Cerebellar nuclear complex (tissue), 1 donor: ENCODE measurements at regions not wholly inside any gene's neighbourhood (a gene's known extent, or its start where the extent isn't known, plus 50 kb on each side); places are given as distances from the start of the nearest gene placed in this dataset.
A peak's percentile ranks its signal among the peaks of the same experiment; 100 is the strongest.
"Not testable (repeated sequence)": the region's sequence is repeated elsewhere in the genome, so short reads cannot be mapped to it uniquely, and the experiment has no call there.

Experiments used
- DNase-seq, 2 experiments: peaks; one replicate each; lab custom pipeline; 2025; lab: John Stamatoyannopoulos, UW

- DNase-seq, result no peak
Measured at GRCh38 chr6:102126488-102126887, 733.0 kb downstream of the GRIK2 start.

GRCh38 chr6:102127253-102127652 is 733.7 kb downstream of the GRIK2 start:
- DNase-seq, result no peak

- no peak for DNase-seq
Measured at GRCh38 chr6:102137859-102138258, 744.4 kb downstream of the GRIK2 start.

- no peak for DNase-seq
Measured at GRCh38 chr6:102149191-102149590, 755.7 kb downstream of the GRIK2 start.

GRCh38 chr6:102150549-102150948 is 757.0 kb downstream of the GRIK2 start:
- no peak for DNase-seq

GRCh38 chr6:102154176-102154575 is 760.7 kb downstream of the GRIK2 start:
- no peak for DNase-seq

GRCh38 chr6:102154874-102155273 is 761.4 kb downstream of the GRIK2 start:
- DNase-seq, result no peak

- DNase-seq, result not testable (repeated sequence)
Measured at GRCh38 chr6:102169802-102170201, 776.3 kb downstream of the GRIK2 start.

GRCh38 chr6:102187186-102187585 is 793.7 kb downstream of the GRIK2 start:
- DNase-seq, result no peak

- DNase-seq, result no peak
Measured at GRCh38 chr6:102195311-102195710, 801.8 kb downstream of the GRIK2 start.

- no peak for DNase-seq
Measured at GRCh38 chr6:102197211-102197610, 803.7 kb downstream of the GRIK2 start.

- no peak for DNase-seq
Measured at GRCh38 chr6:102204351-102204750, 810.8 kb downstream of the GRIK2 start.

GRCh38 chr6:102215425-102215824 is 821.9 kb downstream of the GRIK2 start:
- peak in 1 of 2 experiments; percentile 17 for DNase-seq

- no peak for DNase-seq
Measured at GRCh38 chr6:102216232-102216631, 822.7 kb downstream of the GRIK2 start.

- no peak for DNase-seq
Measured at GRCh38 chr6:102223942-102224341, 830.4 kb downstream of the GRIK2 start.

GRCh38 chr6:102229271-102229670 is 835.8 kb downstream of the GRIK2 start:
- no peak for DNase-seq
